H9 (cell line): ENCODE measurements at regions not wholly inside any gene's neighbourhood (a gene's known extent, or its start where the extent isn't known, plus 50 kb on each side); places are given as distances from the start of the nearest gene placed in this dataset.

Experiments
- DNase-seq: peaks from one replicate; pipeline ENCODE4 v3.0.0-alpha.2; 2017
- H2AFZ ChIP-seq: one replicate; pipeline ENCODE4 v1.6.1; 2013; ENCODE audit warnings: mild to moderate bottlenecking, low read length, control low read depth, moderate library complexity
- H2AK5ac ChIP-seq: 2 replicates; pipeline ENCODE4 v1.6.1; 2013; ENCODE audit warnings: low read length, control low read depth, mixed read lengths; ENCODE audit not compliant: insufficient read length
- H2BK120ac ChIP-seq: one replicate; pipeline ENCODE4 v1.6.1; 2013; ENCODE audit warnings: low read depth, mild to moderate bottlenecking, low read length, control low read depth, inconsistent platforms; ENCODE audit not compliant: poor library complexity, severe bottlenecking
- H2BK12ac ChIP-seq: 2 replicates; pipeline ENCODE4 v1.6.1; 2013; ENCODE audit warnings: low read length, control low read depth, mixed read lengths, low read depth; ENCODE audit not compliant: insufficient read length
- H2BK15ac ChIP-seq: 2 replicates; pipeline ENCODE4 v1.6.1; 2013; ENCODE audit warnings: low read depth, low read length, control low read depth
- H2BK20ac ChIP-seq: one replicate; pipeline ENCODE4 v1.6.1; 2013; ENCODE audit warnings: low read depth, mild to moderate bottlenecking, low read length, control low read depth, inconsistent platforms; ENCODE audit not compliant: poor library complexity, severe bottlenecking
- H2BK5ac ChIP-seq: 2 replicates; pipeline ENCODE4 v1.6.1; 2013; ENCODE audit warnings: low read length, control low read depth, mixed read lengths; ENCODE audit not compliant: insufficient read length
- H3K14ac ChIP-seq: 2 replicates; pipeline ENCODE4 v1.6.1; 2013; ENCODE audit warnings: low read length, control low read depth; ENCODE audit not compliant: insufficient read depth
- H3K18ac ChIP-seq: 2 replicates; pipeline ENCODE4 v1.6.1; 2013; ENCODE audit warnings: low read depth, mild to moderate bottlenecking, mixed read lengths, low read length, control low read depth; ENCODE audit not compliant: insufficient read length
- H3K23ac ChIP-seq: 2 replicates; pipeline ENCODE4 v1.6.1; 2013; ENCODE audit warnings: low read length, control low read depth, mixed read lengths, low read depth; ENCODE audit not compliant: insufficient read length
- H3K23me2 ChIP-seq: 2 replicates; pipeline ENCODE4 v1.6.1; 2013; ENCODE audit warnings: low read depth, mild to moderate bottlenecking, mixed read lengths, low read length, control low read depth; ENCODE audit not compliant: insufficient read length, poor library complexity, severe bottlenecking
- H3K27ac ChIP-seq: 2 replicates; pipeline ENCODE4 v1.5.1; 2013; ENCODE audit warnings: low read length, control low read depth, mixed read lengths, low read depth; ENCODE audit not compliant: insufficient read length
- H3K27me3 ChIP-seq: 2 replicates; pipeline ENCODE4 v1.6.1; 2013; ENCODE audit warnings: low read length, control low read depth, inconsistent platforms; ENCODE audit not compliant: insufficient read depth
- H3K4ac ChIP-seq: 2 replicates; pipeline ENCODE4 v1.6.1; 2013; ENCODE audit warnings: low read depth, mild to moderate bottlenecking, control low read depth, inconsistent platforms, low read length, moderate library complexity
- H3K4me1 ChIP-seq: 2 replicates; pipeline ENCODE4 v1.6.1; 2013; ENCODE audit warnings: low read length, control low read depth, inconsistent platforms; ENCODE audit not compliant: insufficient read depth
- H3K4me2 ChIP-seq: 2 replicates; pipeline ENCODE4 v1.6.1; 2013; ENCODE audit warnings: low read length, control low read depth, mixed read lengths; ENCODE audit not compliant: insufficient read length, insufficient read depth
- H3K56ac ChIP-seq: 2 replicates; pipeline ENCODE4 v1.6.1; 2013; ENCODE audit warnings: low read depth, mild to moderate bottlenecking, mixed read lengths, low read length, control low read depth; ENCODE audit not compliant: insufficient read length
- H3K79me1 ChIP-seq: 2 replicates; pipeline ENCODE4 v1.6.1; 2013; ENCODE audit warnings: low read depth, mild to moderate bottlenecking, moderate library complexity, low read length, control low read depth, inconsistent platforms; ENCODE audit not compliant: insufficient read depth, poor library complexity, severe bottlenecking
- H3K79me2 ChIP-seq: 2 replicates; pipeline ENCODE4 v1.6.1; 2013; ENCODE audit warnings: low read length, control low read depth, inconsistent platforms; ENCODE audit not compliant: insufficient read depth
- H3K9ac ChIP-seq: 2 replicates; pipeline ENCODE4 v1.6.1; 2013; ENCODE audit warnings: low read length, control low read depth, mixed read lengths; ENCODE audit not compliant: insufficient read length; ENCODE audit errors: extremely low read depth
- H3K9me3 ChIP-seq: one replicate; pipeline ENCODE4 v1.6.1; 2013; ENCODE audit warnings: low read depth, low read length, inconsistent platforms; ENCODE audit not compliant: control insufficient read depth
- H3T11ph ChIP-seq: one replicate; pipeline ENCODE4 v1.6.1; 2013; ENCODE audit warnings: mild to moderate bottlenecking, low read length, control low read depth, inconsistent platforms
- H4K20me1 ChIP-seq: one replicate; pipeline ENCODE4 v1.6.1; 2013; ENCODE audit not compliant: control insufficient read depth, insufficient read length, insufficient read depth
- H4K5ac ChIP-seq: 2 replicates; pipeline ENCODE4 v1.6.1; 2013; ENCODE audit warnings: low read depth, mild to moderate bottlenecking, mixed read lengths, low read length, control low read depth; ENCODE audit not compliant: insufficient read length
- H4K8ac ChIP-seq: replicated peaks from 2 replicates; pipeline ENCODE4 v1.6.1; 2013; ENCODE audit warnings: low read length, control low read depth, mixed read lengths, low read depth; ENCODE audit not compliant: insufficient read length
- H4K91ac ChIP-seq: 2 replicates; pipeline ENCODE4 v1.6.1; 2013; ENCODE audit warnings: low read depth, mild to moderate bottlenecking, moderate library complexity, mixed read lengths, low read length, control low read depth; ENCODE audit not compliant: insufficient read length
- H3K27ac Mint-ChIP-seq, 3 experiments: 2 replicates in 2 of 3; 3 replicates in 1 of 3; pipeline ENCODE4 v1.8.0; 2020 to 2021; ENCODE audit warnings: mixed read lengths in 3 of 3, mild to moderate bottlenecking in 1 of 3, moderate library complexity in 1 of 3
- H3K27me3 Mint-ChIP-seq: 2 replicates; pipeline ENCODE4 v1.8.0; 2021; ENCODE audit warnings: low read depth, mild to moderate bottlenecking, moderate library complexity, mixed read lengths
- H3K36me3 Mint-ChIP-seq, 3 experiments: 2 replicates in 2 of 3; 3 replicates in 1 of 3; pipeline ENCODE4 v1.8.0; 2020 to 2021; ENCODE audit warnings: low read depth in 3 of 3, mixed read lengths in 3 of 3; ENCODE audit not compliant: insufficient read depth in 1 of 3
- H3K4me1 Mint-ChIP-seq, 2 experiments: 2 replicates each; pipeline ENCODE4 v1.8.0; 2020; ENCODE audit warnings: mixed read lengths in 2 of 2
- H3K4me3 Mint-ChIP-seq, 2 experiments: 2 replicates in 1 of 2; 3 replicates in 1 of 2; pipeline ENCODE4 v1.8.0; 2020 to 2021; ENCODE audit warnings: mild to moderate bottlenecking in 2 of 2, mixed read lengths in 2 of 2, moderate library complexity in 1 of 2
- H3K9me3 Mint-ChIP-seq, 2 experiments: 2 replicates in 1 of 2; 3 replicates in 1 of 2; pipeline ENCODE4 v1.8.0; 2020; ENCODE audit warnings: mild to moderate bottlenecking in 2 of 2, mixed read lengths in 2 of 2, moderate library complexity in 1 of 2
- CTCF ChIP-seq: fragments of 200-600 bp; sonication (generic); conservative IDR thresholded peaks from 3 replicates; pipeline ENCODE4 v1.8.0; 2021; ENCODE audit warnings: antibody characterized with exemption, mild to moderate bottlenecking
- WGBS: extraction: QIAGEN DNeasy Blood & Tissue Kit; methylation state at CpG from one replicate; pipeline ENCODE4 v1.1.7; 2013; ENCODE audit warnings: missing lambda C conversion rate, low lambda C conversion rate, mixed read lengths; ENCODE audit not compliant: insufficient read length; ENCODE audit errors: extremely low coverage; 5-methylcytosine and 5-hydroxymethylcytosine counted together

DNA sequence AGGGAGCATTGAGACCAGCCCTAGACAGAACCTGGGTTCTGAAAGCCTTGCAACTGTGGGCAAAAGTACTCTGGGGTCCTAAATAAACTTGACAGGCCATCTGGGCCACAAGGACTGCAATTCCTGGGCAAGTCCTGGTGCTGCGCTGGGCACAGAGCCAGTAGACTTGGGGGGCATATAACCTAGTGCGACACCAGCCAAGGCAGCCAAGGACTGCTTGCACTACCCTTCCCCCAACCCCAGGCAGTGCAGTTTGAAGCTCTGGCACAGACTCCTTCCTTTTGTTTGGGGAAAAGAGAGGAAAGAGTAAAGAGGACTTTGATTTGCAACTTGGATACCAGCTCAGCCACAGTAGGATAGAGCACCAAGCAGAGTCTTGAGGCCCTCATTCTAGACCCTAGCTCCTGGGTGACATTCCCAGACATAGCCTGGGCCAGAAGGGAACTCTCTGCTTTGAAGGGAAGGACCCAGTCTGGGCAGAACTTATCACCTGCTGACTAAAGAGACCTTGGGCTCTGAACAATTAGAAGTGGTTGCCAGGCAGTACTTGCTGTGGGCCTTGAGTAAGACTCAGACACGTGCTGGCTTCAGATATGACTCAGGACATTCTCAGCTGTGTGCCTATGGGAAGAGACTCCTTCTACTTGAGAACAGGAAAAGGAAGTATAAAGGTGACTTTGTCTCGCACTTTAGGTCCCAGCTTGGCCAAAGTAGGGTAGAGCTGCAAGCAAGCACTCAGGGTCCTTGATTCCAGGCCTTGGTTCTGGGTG is 522.8 kb downstream of the GLUD2 start:
- Histone ChIP-seq H3K4me2 (no peak overlapping the region), H4K5ac (no peak overlapping the region), H2AFZ (no peak overlapping the region), H3K18ac (no peak overlapping the region), H3K4ac (no peak overlapping the region), H3K4me1 (no peaks in the 10 kb centered on the region), H3K9ac (no peak overlapping the region), H3K27ac (no peak overlapping the region), H3K14ac (no peak overlapping the region), H4K91ac (no peak overlapping the region), H3K79me2 (no peaks in the 10 kb centered on the region), H2BK120ac (no peak overlapping the region), H2BK5ac (no peak overlapping the region), H3T11ph (no peak overlapping the region), H2BK15ac (no peak overlapping the region), H2AK5ac (no peak overlapping the region), H3K27me3 (no peaks in the 10 kb centered on the region), H2BK20ac (no peak overlapping the region), H3K79me1 (no peaks in the 10 kb centered on the region), H3K9me3 (peaks cover 12% of the 10 kb centered on the region), H3K23me2 (no peaks in the 10 kb centered on the region), H3K23ac (no peak overlapping the region), H2BK12ac (no peak overlapping the region), H3K56ac (no peak overlapping the region), H4K8ac (no peak overlapping the region), H4K20me1 (no peaks in the 10 kb centered on the region)
- Mint-ChIP-seq H3K4me1 (no peaks in the 10 kb centered on the region), H3K9me3 (peaks cover 13 to 66% of the 10 kb centered on the region in 2 experiments), H3K27me3 (no peaks in the 10 kb centered on the region), H3K36me3 (peaks cover 0 to 4% (median 0%) of the 10 kb centered on the region in 3 experiments; a peak in 1 of 7 replicates), H3K4me3 (no peak overlapping the region), H3K27ac (no peak overlapping the region)
- no peak for TF ChIP-seq CTCF
- WGBS = no CpG with 5 or more reads among the region's 4 CpGs
- no peak for DNase-seq
